Stimulated activated effector memory CD8-positive, alpha-beta T cell treated with anti-CD3 and anti-CD28 coated beads, Interleukin-12 subunit alpha, Interleukin-12 subunit beta, amount 100 ng/mL, for 72 hours (primary cell): ENCODE measurements at regions not wholly inside any gene's neighbourhood (a gene's known extent, or its start where the extent isn't known, plus 50 kb on each side); places are given as distances from the start of the nearest gene placed in this dataset.

Experiments
- ATAC-seq: fragments of 150-1000 bp; cut with Tn5 transposase; 2 replicates; pipeline ENCODE4 v1.10.0; 2021
- DNase-seq, 2 donors: peaks; one replicate each; pipeline ENCODE4 v3.0.0; 2021 to 2022; ENCODE audit warnings: low spot score in 2 of 2
- H3K27ac Mint-ChIP-seq: one replicate; pipeline ENCODE4 v1.8.0; 2022; ENCODE audit warnings: mild to moderate bottlenecking, mixed read lengths
- H3K36me3 Mint-ChIP-seq: one replicate; pipeline ENCODE4 v1.8.0; 2022; ENCODE audit warnings: mild to moderate bottlenecking, mixed read lengths
- H3K4me1 Mint-ChIP-seq: one replicate; pipeline ENCODE4 v1.8.0; 2022; ENCODE audit warnings: mixed read lengths
- H3K4me3 Mint-ChIP-seq: one replicate; pipeline ENCODE4 v1.8.0; 2022; ENCODE audit warnings: mild to moderate bottlenecking, mixed read lengths
- H3K9me3 Mint-ChIP-seq: one replicate; pipeline ENCODE4 v1.8.0; 2022; ENCODE audit warnings: mixed read lengths

- Mint-ChIP-seq H3K36me3 (no peaks in the 10 kb centered on the region), H3K4me3 (no peak overlapping the region), H3K9me3 (peaks cover 2% of the 10 kb centered on the region), H3K4me1 (no peaks in the 10 kb centered on the region), H3K27ac (no peak overlapping the region)
- DNase-seq (no peak), ATAC-seq (no peak)
These were observed 287.3 kb upstream of the FOXQ1 start for GRCh38 chr6:1024587-1024986.

GRCh38 chr6:1024161-1024560 is 287.7 kb upstream of the FOXQ1 start:
- Mint-ChIP-seq H3K27ac (no peak overlapping the region), H3K36me3 (no peaks in the 10 kb centered on the region), H3K4me3 (no peak overlapping the region), H3K4me1 (no peaks in the 10 kb centered on the region), H3K9me3 (peaks cover 2% of the 10 kb centered on the region)
- no peak for ATAC-seq
- DNase-seq: no peak

GRCh38 chr6:1023229-1023628 is 288.7 kb upstream of the FOXQ1 start:
- no peak for ATAC-seq
- Mint-ChIP-seq H3K36me3 (no peaks in the 10 kb centered on the region), H3K9me3 (peaks cover 2% of the 10 kb centered on the region), H3K4me3 (no peak overlapping the region), H3K27ac (no peak overlapping the region), H3K4me1 (no peaks in the 10 kb centered on the region)
- no peak for DNase-seq

- Mint-ChIP-seq H3K4me3 (no peak overlapping the region), H3K4me1 (no peaks in the 10 kb centered on the region), H3K9me3 (peaks cover 2% of the 10 kb centered on the region), H3K36me3 (no peaks in the 10 kb centered on the region), H3K27ac (no peak overlapping the region)
- DNase-seq (no peak), ATAC-seq (no peak)
These were observed 289.2 kb upstream of the FOXQ1 start for GRCh38 chr6:1022719-1023118.

GRCh38 chr6:1020837-1021236 is 291.1 kb upstream of the FOXQ1 start:
- DNase-seq (no peak), ATAC-seq (peak; percentile 11)
- no peaks in the 10 kb centered on the region for H3K36me3 Mint-ChIP-seq
- H3K27ac Mint-ChIP-seq: no peak overlapping the region
- H3K4me1 Mint-ChIP-seq: no peaks in the 10 kb centered on the region
- H3K9me3 Mint-ChIP-seq: peaks cover 2% of the 10 kb centered on the region
- no peak overlapping the region for H3K4me3 Mint-ChIP-seq

- H3K9me3 Mint-ChIP-seq: peaks cover 2% of the 10 kb centered on the region
- H3K4me1 Mint-ChIP-seq: no peaks in the 10 kb centered on the region
- ATAC-seq: peak; percentile 31
- H3K27ac Mint-ChIP-seq: no peak overlapping the region
- H3K4me3 Mint-ChIP-seq: no peak overlapping the region
- no peaks in the 10 kb centered on the region for H3K36me3 Mint-ChIP-seq
- no peak for DNase-seq
These were observed 291.8 kb upstream of the FOXQ1 start for GRCh38 chr6:1020133-1020532.

- Mint-ChIP-seq H3K27ac (no peak overlapping the region), H3K9me3 (peaks cover 2% of the 10 kb centered on the region), H3K4me3 (no peak overlapping the region), H3K36me3 (no peaks in the 10 kb centered on the region), H3K4me1 (no peaks in the 10 kb centered on the region)
- ATAC-seq (no peak), DNase-seq (no peak)
These were observed 293.9 kb upstream of the FOXQ1 start for GRCh38 chr6:1018041-1018440.

- ATAC-seq (no peak), DNase-seq (no peak)
- peaks cover 1% of the 10 kb centered on the region for H3K9me3 Mint-ChIP-seq
- no peak overlapping the region for H3K27ac Mint-ChIP-seq
- H3K36me3 Mint-ChIP-seq: no peaks in the 10 kb centered on the region
- no peaks in the 10 kb centered on the region for H3K4me1 Mint-ChIP-seq
- H3K4me3 Mint-ChIP-seq: no peak overlapping the region
These were observed 295.3 kb upstream of the FOXQ1 start for GRCh38 chr6:1016329-1017302.

- ATAC-seq: no peak
These were observed 296.1 kb upstream of the FOXQ1 start for GRCh38 chr6:1015825-1016224.

GRCh38 chr6:1014431-1014807 is 297.5 kb upstream of the FOXQ1 start:
- ATAC-seq (no peak), DNase-seq (no peak)
- H3K4me1 Mint-ChIP-seq: no peaks in the 10 kb centered on the region
- H3K27ac Mint-ChIP-seq: no peak overlapping the region
- no peak overlapping the region for H3K4me3 Mint-ChIP-seq
- no peaks in the 10 kb centered on the region for H3K36me3 Mint-ChIP-seq
- no peaks in the 10 kb centered on the region for H3K9me3 Mint-ChIP-seq

More at GRCh38 chr6:1015825-1016224, 296.1 kb upstream of the FOXQ1 start:
- Mint-ChIP-seq H3K9me3 (no peaks in the 10 kb centered on the region), H3K36me3 (no peaks in the 10 kb centered on the region), H3K4me1 (no peaks in the 10 kb centered on the region), H3K27ac (no peak overlapping the region), H3K4me3 (no peak overlapping the region)
- DNase-seq: no peak

GRCh38 chr6:1013656-1014430 is 298.1 kb upstream of the FOXQ1 start:
- H3K36me3 Mint-ChIP-seq: no peaks in the 10 kb centered on the region
- no peak for ATAC-seq
- H3K4me3 Mint-ChIP-seq: no peak overlapping the region
- H3K27ac Mint-ChIP-seq: no peak overlapping the region
- H3K9me3 Mint-ChIP-seq: no peaks in the 10 kb centered on the region
- H3K4me1 Mint-ChIP-seq: no peaks in the 10 kb centered on the region
- DNase-seq: no peak

- no peak for ATAC-seq
- Mint-ChIP-seq H3K4me3 (no peak overlapping the region), H3K9me3 (no peaks in the 10 kb centered on the region), H3K27ac (no peak overlapping the region), H3K36me3 (no peaks in the 10 kb centered on the region), H3K4me1 (no peaks in the 10 kb centered on the region)
- DNase-seq: no peak
These were observed 302.8 kb upstream of the FOXQ1 start for GRCh38 chr6:1009103-1009502.

- DNase-seq (no peak), ATAC-seq (no peak)
- no peak overlapping the region for H3K27ac Mint-ChIP-seq
- no peaks in the 10 kb centered on the region for H3K4me1 Mint-ChIP-seq
- H3K4me3 Mint-ChIP-seq: no peak overlapping the region
- H3K9me3 Mint-ChIP-seq: no peaks in the 10 kb centered on the region
- no peaks in the 10 kb centered on the region for H3K36me3 Mint-ChIP-seq
These were observed 304.7 kb upstream of the FOXQ1 start for GRCh38 chr6:1007159-1007558.

- H3K9me3 Mint-ChIP-seq: no peaks in the 10 kb centered on the region
These were observed 306.8 kb upstream of the FOXQ1 start for GRCh38 chr6:1004885-1005630.

GRCh38 chr6:1003394-1004160 is 308.3 kb upstream of the FOXQ1 start:
- ATAC-seq (no peak), DNase-seq (no peak)
- Mint-ChIP-seq H3K4me3 (no peak overlapping the region), H3K36me3 (no peaks in the 10 kb centered on the region), H3K27ac (no peak overlapping the region), H3K4me1 (no peaks in the 10 kb centered on the region), H3K9me3 (no peaks in the 10 kb centered on the region)

More at GRCh38 chr6:1004885-1005630, 306.8 kb upstream of the FOXQ1 start:
- Mint-ChIP-seq H3K4me1 (no peaks in the 10 kb centered on the region), H3K27ac (no peak overlapping the region), H3K4me3 (no peak overlapping the region), H3K36me3 (no peaks in the 10 kb centered on the region)
- ATAC-seq (no peak), DNase-seq (no peak)
